ENCODE measurements at regions not wholly inside any gene's neighbourhood (a gene's known extent, or its start where the extent isn't known, plus 50 kb on each side); places are given as distances from the start of the nearest gene placed in this dataset.
"Not testable (repeated sequence)": the region's sequence is repeated elsewhere in the genome, so short reads cannot be mapped to it uniquely, and the experiment has no call there.

- DNase-seq (ENCODE audit: low read depth in 2 of 2): no peak
Measured at GRCh38 chr1:80310703-80311245, 1304.2 kb upstream of the ADGRL4 start.

GRCh38 chr1:80305466-80305865 is 1298.9 kb upstream of the ADGRL4 start:
- DNase-seq (ENCODE audit: low read depth in 2 of 2): no peak

- DNase-seq (ENCODE audit: low read depth in 2 of 2): no peak
Measured at GRCh38 chr1:80293818-80294217, 1287.3 kb upstream of the ADGRL4 start.

- DNase-seq (ENCODE audit: low read depth in 2 of 2): not testable (repeated sequence)
Measured at GRCh38 chr1:80288750-80289149, 1282.2 kb upstream of the ADGRL4 start.

DNA sequence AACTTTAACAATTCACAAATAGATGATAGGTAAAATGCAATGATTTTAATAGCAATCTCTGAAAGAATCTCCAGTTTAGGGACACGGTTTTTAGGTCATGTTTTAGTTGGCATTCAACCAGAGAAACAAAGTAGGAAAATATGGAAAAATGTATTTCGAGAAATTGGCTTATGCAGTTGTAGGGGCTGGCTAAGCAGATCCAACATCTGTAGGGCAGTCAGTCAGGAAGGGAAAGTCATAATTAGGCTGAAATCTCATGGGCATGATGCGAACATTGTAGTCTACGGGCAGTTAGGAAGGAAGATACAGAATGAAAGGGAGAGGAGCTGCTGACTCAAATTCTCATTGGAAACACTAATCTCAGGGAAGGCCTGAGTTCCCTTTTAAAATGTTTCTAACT is 1276.0 kb upstream of the ADGRL4 start:
- DNase-seq (ENCODE audit: low read depth in 2 of 2): no peak

- DNase-seq (ENCODE audit: low read depth in 2 of 2): no peak
Measured at GRCh38 chr1:80278936-80279335, 1272.4 kb upstream of the ADGRL4 start.

DNA sequence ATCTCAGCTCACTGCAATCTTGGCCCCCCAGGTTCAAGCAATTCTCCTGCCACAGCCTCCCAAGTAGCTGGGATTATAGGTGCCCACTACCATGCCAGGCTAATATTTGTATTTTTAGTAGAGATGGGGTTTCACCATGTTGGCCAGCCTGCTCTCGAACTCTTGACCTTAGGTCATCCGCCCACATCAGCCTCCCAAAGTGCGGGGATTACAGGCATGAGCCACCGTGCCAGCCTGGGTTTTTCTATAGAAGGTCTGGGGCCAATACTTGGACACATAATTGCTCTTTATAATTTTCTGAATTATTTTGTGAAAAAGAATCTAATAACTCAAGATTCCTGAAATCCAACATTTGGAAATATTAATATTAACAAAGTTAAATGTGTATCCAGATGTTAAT is 1267.7 kb upstream of the ADGRL4 start:
- no peak for DNase-seq (ENCODE audit: low read depth in 2 of 2)

DNA sequence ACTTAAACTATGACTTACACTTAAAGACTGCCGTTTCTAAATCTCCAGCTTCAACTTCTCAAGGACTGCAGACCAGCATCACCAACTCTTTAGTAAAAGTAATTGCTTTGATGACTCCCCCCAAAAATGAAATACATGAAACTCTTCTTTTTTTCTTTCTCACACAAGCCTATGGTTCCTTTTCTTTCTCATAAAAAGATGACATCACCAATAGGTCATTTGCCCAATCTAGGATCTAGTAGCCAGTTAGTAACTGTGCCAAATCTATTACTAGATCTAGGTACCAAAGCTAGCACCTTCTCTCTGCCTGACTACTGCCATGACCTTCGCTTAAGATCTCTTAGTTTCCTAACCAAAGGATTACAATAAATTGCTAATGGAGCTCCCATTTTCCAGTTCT is 1266.0 kb upstream of the ADGRL4 start:
- no peak for DNase-seq (ENCODE audit: low read depth in 2 of 2)

DNA sequence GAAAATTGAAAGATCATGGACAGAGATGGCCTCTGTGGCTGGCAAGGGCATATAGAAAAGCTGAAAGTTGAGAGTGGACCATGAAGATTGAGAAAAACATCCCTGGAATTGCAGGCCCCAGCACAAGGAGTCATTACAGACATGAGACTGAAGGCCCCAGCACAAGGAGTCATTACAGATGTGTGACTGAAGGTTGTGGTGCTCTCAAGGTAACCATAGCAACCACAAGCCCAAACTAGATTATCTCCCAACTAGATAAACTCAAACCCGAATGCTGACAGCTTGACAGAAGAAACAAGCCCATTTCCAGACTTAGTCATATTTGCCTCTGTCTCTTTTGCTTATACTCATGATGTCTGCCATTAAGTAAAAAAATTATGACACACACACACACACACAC is 1252.1 kb upstream of the ADGRL4 start:
- DNase-seq (ENCODE audit: low read depth in 2 of 2): no peak

DNA sequence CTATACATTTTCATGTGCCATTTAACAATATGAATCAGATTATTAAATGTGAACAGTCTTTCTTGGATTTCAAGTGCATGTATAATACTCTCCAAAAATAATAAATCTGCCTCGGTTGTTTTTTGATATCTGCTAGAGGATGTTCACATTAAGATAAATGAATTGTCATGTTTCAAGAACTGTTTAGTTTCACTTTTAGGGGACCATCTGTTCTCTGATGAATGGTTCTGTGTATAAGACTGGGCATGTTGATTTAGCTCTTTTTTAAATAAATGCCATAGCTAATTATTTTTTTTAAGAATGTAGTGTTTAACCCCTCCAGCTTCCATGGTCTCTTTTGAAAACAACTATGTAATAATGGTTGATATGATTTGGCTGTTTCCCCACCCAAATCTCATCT is 1245.1 kb upstream of the ADGRL4 start:
- DNase-seq (ENCODE audit: low read depth in 2 of 2): no peak

GRCh38 chr1:80251171-80251570 is 1244.6 kb upstream of the ADGRL4 start:
- no peak for DNase-seq (ENCODE audit: low read depth in 2 of 2)

- DNase-seq (ENCODE audit: low read depth in 2 of 2): no peak
Measured at GRCh38 chr1:80250573-80251168, 1244.1 kb upstream of the ADGRL4 start.

GRCh38 chr1:80249699-80250098 is 1243.2 kb upstream of the ADGRL4 start:
- DNase-seq (ENCODE audit: low read depth in 2 of 2): no peak

GRCh38 chr1:80248886-80249285 is 1242.4 kb upstream of the ADGRL4 start:
- no peak for DNase-seq (ENCODE audit: low read depth in 2 of 2)

DNA sequence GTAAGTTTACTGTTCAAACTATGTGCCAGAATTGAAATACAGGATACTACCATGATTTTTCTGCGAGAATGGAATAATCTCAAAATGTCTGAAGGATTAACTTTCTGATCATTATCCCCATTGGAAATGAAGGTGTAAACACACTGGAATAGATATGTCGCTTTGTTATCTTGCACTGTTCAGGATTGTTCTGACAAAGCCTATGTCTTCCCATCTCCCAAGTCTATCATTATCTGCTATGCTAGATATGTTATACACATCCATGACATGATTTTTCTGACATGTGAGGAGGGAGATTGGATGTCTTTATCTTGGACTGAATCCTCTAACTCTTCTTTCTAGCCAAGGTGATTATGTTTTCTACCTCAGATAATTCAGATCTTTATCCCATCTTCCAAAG is 1239.3 kb upstream of the ADGRL4 start:
- DNase-seq (ENCODE audit: low read depth in 2 of 2): no peak

GRCh38 chr1:80244372-80244771 is 1237.8 kb upstream of the ADGRL4 start:
- DNase-seq (ENCODE audit: low read depth in 2 of 2): no peak

DNA sequence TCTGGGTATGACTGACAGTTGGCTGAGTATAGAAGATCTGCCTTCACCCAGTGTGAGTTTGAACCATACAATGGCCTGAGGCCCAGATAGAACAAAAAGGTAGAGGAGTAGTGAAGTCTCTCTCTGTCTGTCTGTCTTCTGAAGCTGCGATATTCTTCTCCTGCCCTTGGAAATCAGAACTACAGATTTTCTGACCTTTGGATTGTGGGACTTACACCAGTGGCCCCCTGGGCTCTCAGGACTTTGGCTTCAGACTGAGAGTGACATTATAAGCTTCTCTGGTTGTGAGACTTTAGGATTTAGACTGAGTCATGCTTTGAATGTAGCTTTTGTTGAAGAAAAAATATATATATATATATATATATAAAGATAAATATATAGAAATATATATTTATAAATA is 1235.0 kb upstream of the ADGRL4 start:
- DNase-seq (ENCODE audit: low read depth in 2 of 2): no peak

DNA sequence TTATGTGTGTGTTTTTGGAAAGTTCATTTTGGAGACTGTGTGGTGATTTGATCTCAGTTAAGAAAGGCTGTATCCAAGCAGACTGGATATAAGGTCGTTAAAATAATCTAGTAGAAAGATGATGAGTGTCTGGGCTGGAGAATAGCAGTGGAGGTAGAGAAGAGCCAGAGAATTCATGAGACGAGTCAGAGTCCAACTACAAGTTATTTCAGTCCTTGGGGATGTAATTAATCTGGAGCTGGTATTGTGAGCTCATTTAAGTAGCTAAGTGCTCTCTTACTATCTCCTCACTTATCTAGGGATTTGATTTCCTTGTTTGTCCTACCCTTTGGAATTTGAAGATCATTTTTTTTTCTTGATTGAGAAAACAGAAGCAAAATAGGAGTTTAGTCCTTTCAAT is 1219.0 kb upstream of the ADGRL4 start:
- no peak for DNase-seq (ENCODE audit: low read depth in 2 of 2)

DNA sequence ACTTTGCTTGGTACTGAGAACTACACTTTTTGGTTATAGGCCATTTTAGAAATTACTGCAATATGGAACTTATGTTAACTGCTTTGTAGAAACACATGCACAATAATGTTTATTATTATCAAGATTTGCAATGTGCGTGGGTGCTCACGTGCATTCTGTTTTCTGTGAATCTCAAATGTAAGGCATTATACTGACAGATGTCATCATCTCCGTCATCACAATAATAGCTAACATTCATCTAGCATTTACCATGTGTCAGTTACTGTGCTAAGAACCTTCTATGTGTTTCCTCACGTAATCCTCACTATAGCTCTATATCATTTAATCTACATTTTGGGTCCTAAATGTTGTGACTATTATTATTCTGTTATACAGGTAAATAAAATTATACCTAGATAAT is 1214.8 kb upstream of the ADGRL4 start:
- no peak for DNase-seq (ENCODE audit: low read depth in 2 of 2)

DNA sequence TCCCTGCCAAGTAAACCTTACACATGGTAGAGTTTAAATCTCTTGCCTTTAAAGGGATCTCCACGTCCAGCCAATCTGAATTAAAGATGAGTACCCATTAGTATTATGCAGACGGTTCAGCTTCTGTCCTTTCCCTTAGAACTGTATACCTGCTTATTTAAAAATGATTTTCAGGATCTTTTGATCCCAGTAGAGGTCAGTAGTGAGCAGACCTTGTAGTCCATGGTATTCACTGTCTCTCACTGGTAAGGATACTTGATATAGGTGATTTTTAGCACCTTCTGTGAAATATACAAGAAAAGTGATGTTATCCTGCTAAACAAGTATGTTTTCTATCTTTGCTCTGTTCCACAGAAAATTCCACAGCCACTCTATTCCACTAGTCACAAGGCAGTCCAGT is 1211.6 kb upstream of the ADGRL4 start:
- no peak for DNase-seq (ENCODE audit: low read depth in 2 of 2)

GRCh38 chr1:80217377-80217986 is 1211.0 kb upstream of the ADGRL4 start:
- DNase-seq (ENCODE audit: low read depth in 2 of 2): no peak

DNA sequence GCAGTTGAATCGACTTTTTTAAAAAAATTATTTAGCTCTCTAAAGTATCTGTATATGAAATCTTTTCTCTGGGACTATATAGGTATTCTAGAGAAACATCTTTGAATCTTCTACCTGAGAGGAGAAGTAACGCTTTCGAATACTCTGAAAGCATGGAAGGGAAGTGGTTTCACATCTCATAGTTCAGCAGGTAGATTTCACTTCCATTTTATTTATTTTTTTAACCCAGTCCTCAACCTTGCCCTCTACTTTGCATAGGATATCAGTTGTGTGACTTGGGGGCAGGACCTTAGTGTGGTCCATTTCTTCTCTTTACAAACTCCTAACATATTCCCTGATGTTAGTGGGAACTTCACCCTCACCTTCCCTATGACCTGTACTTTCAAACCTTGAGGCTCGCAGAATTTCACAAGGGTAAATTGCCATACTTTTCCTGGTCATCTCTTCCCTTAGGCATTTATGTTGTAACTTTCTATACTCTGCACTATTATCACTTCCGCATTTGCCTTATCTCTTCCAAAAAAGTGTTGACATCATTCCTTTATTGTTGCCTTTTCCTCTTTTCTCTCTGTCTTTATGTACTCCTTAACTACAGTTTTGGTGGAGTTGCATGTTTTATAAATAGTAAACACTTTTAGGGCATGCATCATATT is 1208.5 kb upstream of the ADGRL4 start:
- no peak for DNase-seq (ENCODE audit: low read depth in 2 of 2)

GRCh38 chr1:80212948-80213347 is 1206.4 kb upstream of the ADGRL4 start:
- no peak for DNase-seq (ENCODE audit: low read depth in 2 of 2)

Measured in stimulated activated CD4-positive, alpha-beta T cell treated with anti-CD3 and anti-CD28 coated beads, Interleukin-12 subunit alpha, Interleukin-12 subunit beta, amount 100 ng/mL, for 24 hours (primary cell).